Fibroblast of upper back skin (primary cell): ENCODE measurements at regions not wholly inside any gene's neighbourhood (a gene's known extent, or its start where the extent isn't known, plus 50 kb on each side); places are given as distances from the start of the nearest gene placed in this dataset.
A peak's percentile ranks its signal among the peaks of the same experiment; 100 is the strongest.
"Not testable (repeated sequence)": the region's sequence is repeated elsewhere in the genome, so short reads cannot be mapped to it uniquely, and the experiment has no call there.

Experiments
- DNase-seq: peaks from one replicate; pipeline ENCODE4 v3.0.0-alpha.2; 2013

- DNase-seq: no peak
These were observed 784.5 kb downstream of the TBL1XR1 start for GRCh38 chr3:176412771-176413170.

DNA sequence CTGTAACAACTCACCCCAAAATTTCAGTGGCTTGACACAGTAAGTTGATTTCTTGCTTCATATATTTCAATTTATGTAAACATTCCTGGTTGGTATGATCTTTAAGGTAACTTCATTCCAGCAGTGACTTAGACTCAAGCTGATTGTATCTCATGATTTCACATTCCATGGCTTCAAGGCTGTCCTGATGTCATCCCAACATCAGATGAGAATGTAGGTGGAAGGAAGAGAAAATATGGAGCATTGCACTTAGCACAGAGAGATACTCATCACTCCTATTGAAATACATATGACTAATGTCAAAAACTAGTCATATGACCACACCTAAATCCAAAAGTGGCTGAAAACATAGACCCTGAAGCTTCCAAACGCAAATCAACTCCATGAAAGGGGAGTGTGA, 793.8 kb downstream of the TBL1XR1 start:
- no peak for DNase-seq

GRCh38 chr3:176401211-176401610, 796.1 kb downstream of the TBL1XR1 start:
- DNase-seq: no peak

- no peak for DNase-seq
These were observed 798.1 kb downstream of the TBL1XR1 start for GRCh38 chr3:176399193-176399592.

- DNase-seq: no peak
These were observed 802.0 kb downstream of the TBL1XR1 start for GRCh38 chr3:176395240-176395639.

DNA sequence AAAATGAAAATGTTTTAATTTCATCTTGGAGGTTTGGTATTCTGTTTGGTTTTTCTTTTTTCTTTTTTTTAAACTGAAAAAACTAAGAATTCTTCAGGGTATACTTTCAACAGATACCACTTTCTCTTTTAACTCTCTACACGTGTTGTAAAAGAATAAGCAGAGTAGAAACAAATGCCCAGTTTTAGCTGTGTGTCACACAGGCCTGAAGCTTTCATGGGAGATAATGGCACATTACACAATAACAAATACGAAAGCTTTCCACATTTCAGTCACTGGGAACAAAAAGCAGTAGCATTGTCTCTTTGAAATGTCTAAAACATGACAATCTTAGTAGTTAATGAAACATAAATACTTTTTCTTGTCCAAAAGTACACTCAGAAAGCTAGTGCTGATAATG, 818.5 kb downstream of the TBL1XR1 start:
- DNase-seq: no peak

DNA sequence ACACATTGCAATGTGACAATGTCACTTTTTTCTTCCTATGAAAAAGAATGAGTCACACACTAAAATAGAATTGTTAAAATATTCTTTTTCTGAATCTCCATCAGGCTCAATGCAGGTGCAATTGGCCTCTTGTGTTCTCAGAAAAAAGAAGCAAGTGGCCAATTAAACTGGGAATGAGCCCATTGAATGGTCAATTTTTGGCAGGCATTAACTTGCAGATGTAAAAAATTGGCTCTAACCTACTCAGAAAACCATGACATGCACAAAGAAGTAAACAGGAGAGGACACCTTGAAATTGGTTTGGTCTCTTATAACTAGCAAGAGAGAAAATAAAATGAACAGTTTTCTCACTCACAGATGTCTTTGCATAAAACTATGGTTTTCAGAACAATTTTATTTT, 820.8 kb downstream of the TBL1XR1 start:
- DNase-seq: no peak

DNA sequence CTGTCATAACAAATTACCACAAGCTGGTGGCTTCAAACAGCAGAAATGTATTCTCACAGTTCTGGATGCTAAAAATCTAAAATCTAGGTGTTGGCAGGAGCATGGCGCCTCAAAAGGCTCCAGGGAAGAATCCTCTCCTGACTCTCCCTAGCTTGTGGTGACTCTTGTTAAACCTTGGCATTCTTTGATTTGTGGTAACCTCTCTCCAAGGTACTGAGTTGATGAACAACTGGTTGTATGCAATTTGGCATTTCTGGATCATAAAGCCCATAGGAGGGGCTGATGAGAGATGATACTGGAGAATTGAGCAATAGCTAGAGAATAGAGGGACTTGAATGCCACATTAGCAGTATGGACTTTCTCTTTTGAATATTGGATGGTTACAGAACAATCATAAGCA, 821.8 kb downstream of the TBL1XR1 start:
- DNase-seq: no peak

DNA sequence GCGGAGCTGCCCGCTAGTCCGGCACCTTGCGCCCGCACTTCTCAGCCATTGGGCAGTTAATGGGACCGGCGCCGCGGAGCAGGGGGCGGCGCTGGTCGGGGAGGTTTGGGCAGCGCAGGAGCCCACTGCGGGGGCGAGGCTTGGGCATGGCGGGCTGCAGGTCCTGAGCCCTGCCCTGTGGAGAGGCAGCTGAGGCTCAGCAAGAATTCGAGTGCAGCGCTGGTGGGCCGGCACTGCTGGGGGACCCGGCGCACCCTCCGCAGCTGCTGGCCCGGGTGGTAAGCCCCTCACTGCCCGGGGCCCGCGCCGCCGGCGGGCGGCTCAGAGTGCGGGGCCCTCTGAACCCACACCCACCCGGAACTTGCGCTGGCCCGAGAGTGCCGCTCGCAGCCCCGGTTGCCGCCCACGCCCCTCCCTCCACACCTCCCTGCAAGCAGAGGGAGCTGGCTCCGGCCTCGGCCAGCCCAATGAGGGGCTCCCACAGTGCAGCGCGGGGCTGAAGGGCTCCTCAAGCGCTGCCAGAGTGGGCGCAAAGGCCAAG, 835.0 kb downstream of the TBL1XR1 start:
- DNase-seq: no peak

DNA sequence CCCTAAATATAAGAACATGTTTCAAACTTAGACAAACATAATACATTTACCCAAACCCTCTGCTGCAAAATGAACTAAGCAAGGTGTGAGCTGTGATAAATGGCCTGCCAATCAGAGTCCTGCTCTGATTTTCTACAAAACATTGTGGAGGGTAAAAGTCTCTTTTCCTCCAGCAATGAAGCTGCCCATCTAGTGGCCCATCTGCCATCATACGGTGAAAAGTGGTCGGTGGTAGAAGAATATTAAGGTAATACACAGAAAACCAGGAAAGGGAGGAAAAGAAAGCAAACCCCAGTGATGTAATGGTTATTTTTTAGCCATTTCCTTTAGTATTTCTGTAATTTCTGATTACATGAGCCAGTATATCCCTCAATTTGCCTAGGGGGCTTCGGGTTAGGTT, 838.1 kb downstream of the TBL1XR1 start:
- DNase-seq: no peak

- DNase-seq: no peak
These were observed 839.4 kb downstream of the TBL1XR1 start for GRCh38 chr3:176357891-176358290.

GRCh38 chr3:176354843-176355242, 842.4 kb downstream of the TBL1XR1 start:
- no peak for DNase-seq

DNA sequence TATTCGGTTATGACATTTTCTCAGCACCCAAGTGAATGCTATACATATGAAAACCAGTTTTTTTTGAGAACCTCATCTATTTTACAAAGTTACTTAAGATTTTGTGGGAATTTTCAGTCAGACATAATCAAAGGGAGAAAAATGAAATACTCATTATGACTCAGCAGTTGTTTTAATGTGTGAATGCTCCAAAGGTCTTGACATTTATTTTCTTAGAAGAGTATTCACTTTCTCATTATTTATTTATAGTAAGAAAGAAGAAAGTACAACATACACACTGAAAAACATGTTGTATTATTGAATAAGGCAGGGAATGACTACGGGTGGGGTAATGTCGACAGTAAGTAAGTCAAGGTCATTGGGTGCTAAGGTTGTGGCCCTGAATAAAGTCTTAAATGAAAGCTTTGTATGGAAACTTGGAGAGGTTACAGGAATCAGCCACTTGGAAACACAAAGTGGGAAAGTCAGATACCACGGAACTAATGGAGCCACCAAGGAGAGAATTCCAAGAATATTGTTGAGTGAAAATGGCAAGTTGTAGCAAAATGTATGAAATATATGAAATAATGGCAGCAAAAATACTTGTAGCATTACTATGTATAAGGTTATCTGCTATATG, 844.5 kb downstream of the TBL1XR1 start:
- DNase-seq: peak; percentile 9

- peak; percentile 66 for DNase-seq
These were observed 845.9 kb downstream of the TBL1XR1 start for GRCh38 chr3:176351408-176351807.

DNA sequence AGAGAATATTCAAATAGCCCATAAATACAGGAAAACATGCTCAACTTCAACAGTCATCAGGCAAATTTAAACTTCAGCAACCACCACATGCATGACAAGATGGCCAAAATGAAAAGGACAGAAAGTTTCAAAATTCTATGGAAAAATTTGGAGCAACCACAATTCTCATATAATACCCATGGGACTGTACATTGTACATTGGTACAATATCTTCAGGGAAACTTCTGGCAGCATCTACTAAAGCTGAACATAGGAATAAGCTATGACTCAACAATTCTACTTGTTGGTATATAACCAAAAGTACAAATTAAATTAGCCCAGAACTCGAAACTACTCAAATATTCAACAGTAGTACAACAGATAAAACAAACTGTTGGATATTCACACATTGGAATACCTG, 847.6 kb downstream of the TBL1XR1 start:
- DNase-seq: peak; percentile 37

- no peak for DNase-seq
These were observed 849.7 kb downstream of the TBL1XR1 start for GRCh38 chr3:176347424-176348146.

DNA sequence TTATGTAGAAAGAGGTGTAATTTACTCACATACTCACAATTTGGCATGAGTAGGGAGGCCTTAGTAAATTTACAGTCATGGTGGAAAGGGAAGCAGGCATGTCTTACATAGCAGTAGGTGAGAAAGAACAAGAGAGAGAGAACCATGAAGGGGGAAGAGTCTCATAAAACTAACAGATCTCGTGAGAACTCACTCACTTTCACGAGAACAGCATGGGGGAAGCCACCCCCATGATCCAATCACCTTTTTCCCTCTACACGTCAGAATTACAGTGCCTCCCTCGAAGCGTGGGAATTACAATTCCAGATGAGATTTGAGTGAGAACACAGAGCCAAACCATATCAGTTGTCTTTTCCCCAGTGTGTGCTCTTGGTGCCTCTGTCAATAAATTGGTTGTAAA, 855.3 kb downstream of the TBL1XR1 start:
- no peak for DNase-seq

DNA sequence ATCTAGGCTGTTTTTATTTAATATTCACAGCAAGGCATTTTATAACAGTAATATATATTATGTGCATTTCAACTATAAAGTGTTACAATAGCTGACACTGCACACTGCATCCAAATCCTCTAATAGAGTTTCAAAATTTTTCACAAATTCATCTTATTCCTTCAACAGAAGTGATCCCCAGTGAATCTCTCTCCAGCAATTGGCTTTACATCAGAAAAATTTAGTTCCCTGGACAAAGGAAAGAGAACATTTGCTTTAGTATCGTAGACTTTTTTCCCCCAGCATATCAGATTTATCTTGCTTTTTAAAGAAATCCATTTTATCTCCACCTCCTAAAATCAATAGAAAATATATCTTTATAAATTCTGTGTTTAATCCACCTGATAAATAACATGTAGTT, 868.6 kb downstream of the TBL1XR1 start:
- no peak for DNase-seq

- DNase-seq: no peak
These were observed 869.1 kb downstream of the TBL1XR1 start for GRCh38 chr3:176328198-176328597.

DNA sequence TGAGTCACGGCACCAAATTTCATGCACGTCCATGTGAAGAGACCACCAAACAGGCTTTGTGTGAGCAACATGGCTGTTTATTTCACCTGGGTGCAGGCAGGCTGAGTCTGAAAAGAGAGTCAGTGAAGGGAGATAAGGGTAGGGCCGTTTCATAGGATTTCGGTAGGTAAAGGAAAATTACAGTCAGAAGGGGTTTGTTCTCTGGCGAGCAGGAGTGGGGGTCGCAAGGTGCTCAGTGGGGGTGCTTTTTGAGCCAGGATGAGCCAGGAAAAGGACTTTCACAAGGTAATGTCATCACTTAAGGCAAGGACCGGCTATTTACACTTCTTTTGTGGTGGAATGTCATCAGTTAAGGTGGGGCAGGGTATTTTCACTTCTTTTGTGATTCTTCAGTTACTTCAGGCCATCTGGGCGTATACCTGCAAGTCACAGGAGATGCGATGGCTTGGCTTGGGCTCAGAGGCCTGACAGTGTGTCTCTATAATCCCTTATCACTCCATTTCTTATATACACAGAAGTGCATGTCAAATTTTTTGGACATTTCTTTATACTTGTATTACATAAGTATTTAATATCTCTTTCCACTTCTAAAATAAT, 870.3 kb downstream of the TBL1XR1 start:
- not testable (repeated sequence) for DNase-seq

DNA sequence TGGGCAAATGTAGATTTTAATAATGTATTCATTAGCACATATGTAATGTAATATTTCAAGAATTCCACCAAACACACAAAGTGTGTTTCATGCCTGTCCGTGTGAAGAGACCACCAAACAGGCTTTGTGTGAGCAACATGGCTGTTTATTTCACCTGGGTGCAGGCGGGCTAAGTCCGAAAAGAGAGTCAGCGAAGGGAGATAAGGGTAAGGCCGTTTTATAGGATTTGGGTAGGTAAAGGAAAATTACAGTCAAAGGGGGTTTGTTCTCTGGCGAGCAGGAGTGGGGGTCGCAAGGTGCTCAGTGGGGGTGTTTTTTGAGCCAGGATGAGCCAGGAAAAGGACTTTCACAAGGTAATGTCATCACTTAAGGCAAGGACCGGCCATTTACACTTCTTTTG, 875.8 kb downstream of the TBL1XR1 start:
- DNase-seq: not testable (repeated sequence)

DNA sequence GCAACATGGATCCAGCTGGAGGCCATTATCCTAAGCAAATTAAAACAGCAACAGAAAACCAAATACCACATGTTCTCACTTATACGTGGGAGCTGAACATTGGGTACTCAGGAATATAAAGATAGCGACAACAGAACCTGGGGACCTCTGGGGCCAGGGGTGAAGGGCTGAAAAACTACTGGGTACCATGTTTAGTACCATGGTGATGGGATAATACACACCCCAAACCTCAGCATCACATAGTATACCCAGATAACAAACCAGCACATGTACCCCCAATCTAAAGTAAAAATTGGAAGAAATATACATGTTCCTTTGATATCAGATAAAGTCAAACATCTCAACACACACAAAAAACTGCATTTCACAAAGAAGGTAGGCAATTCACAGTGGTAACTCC, 876.2 kb downstream of the TBL1XR1 start:
- no peak for DNase-seq

DNA sequence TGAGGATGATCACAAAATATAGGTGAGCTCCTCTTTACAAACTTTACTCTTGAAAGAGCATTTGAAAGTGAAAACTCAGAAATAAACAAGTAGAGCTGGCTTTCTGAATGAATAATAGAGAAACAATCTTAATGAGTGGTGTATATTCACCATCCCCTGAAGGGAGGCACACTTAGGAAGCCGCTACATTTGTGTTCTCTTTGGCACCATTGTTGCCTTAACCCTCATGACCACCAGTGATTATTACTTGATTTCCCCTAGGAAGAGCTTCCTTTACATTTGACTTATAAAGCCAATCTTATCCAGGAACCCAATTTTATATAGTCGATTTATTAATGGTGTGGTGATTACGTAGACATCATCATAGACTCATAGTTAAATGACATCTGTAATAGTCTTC, 883.9 kb downstream of the TBL1XR1 start:
- no peak for DNase-seq

GRCh38 chr3:176310641-176311040, 886.6 kb downstream of the TBL1XR1 start:
- DNase-seq: no peak
